GM04504 (cell line): ENCODE measurements at regions not wholly inside any gene's neighbourhood (a gene's known extent, or its start where the extent isn't known, plus 50 kb on each side); places are given as distances from the start of the nearest gene placed in this dataset.
"Not testable (repeated sequence)": the region's sequence is repeated elsewhere in the genome, so short reads cannot be mapped to it uniquely, and the experiment has no call there.

Experiments
- DNase-seq: peaks from one replicate; pipeline ENCODE4 v3.0.0-alpha.2; 2012; ENCODE audit warnings: low read depth

GRCh38 chr7:34487391-34488115 lies 170.5 kb upstream of the NPSR1 start:
- no peak for DNase-seq

- DNase-seq, result no peak
These were observed 169.3 kb upstream of the NPSR1 start for GRCh38 chr7:34488766-34489165.

- DNase-seq, result no peak
These were observed 166.1 kb upstream of the NPSR1 start for GRCh38 chr7:34491899-34492298.

GRCh38 chr7:34493752-34494151 lies 164.3 kb upstream of the NPSR1 start:
- no peak for DNase-seq

GRCh38 chr7:34497153-34497777 lies 160.8 kb upstream of the NPSR1 start:
- no peak for DNase-seq

GRCh38 chr7:34501156-34501555 lies 156.9 kb upstream of the NPSR1 start:
- no peak for DNase-seq

- no peak for DNase-seq
These were observed 150.8 kb upstream of the NPSR1 start for GRCh38 chr7:34507191-34507590.

- DNase-seq, result no peak
These were observed 134.6 kb upstream of the NPSR1 start for GRCh38 chr7:34523226-34523918.

- DNase-seq, result no peak
These were observed 127.8 kb upstream of the NPSR1 start for GRCh38 chr7:34530259-34530658.

- DNase-seq, result no peak
These were observed 119.0 kb upstream of the NPSR1 start for GRCh38 chr7:34539003-34539402.

GRCh38 chr7:34544621-34545020 lies 113.4 kb upstream of the NPSR1 start:
- no peak for DNase-seq

GRCh38 chr7:34550996-34551395 lies 107.0 kb upstream of the NPSR1 start:
- no peak for DNase-seq

- no peak for DNase-seq
These were observed 105.5 kb upstream of the NPSR1 start for GRCh38 chr7:34552502-34552901.

GRCh38 chr7:34558022-34558421 lies 100.0 kb upstream of the NPSR1 start:
- no peak for DNase-seq

GRCh38 chr7:34564091-34564490 lies 93.9 kb upstream of the NPSR1 start:
- no peak for DNase-seq

GRCh38 chr7:34567906-34568305 lies 90.1 kb upstream of the NPSR1 start:
- DNase-seq, result no peak

- DNase-seq, result no peak
These were observed 87.9 kb upstream of the NPSR1 start for GRCh38 chr7:34569975-34570699.

GRCh38 chr7:34575006-34575405 lies 83.0 kb upstream of the NPSR1 start:
- no peak for DNase-seq

GRCh38 chr7:34577934-34578333 lies 80.1 kb upstream of the NPSR1 start:
- not testable (repeated sequence) for DNase-seq

- not testable (repeated sequence) for DNase-seq
These were observed 76.3 kb upstream of the NPSR1 start for GRCh38 chr7:34581698-34582097.

GRCh38 chr7:34584526-34584925 lies 73.5 kb upstream of the NPSR1 start:
- DNase-seq, result no peak

- peak; percentile 0 for DNase-seq
These were observed 61.1 kb upstream of the NPSR1 start for GRCh38 chr7:34596887-34597286.
